Ovary (tissue), 7 donors: ENCODE measurements at regions not wholly inside any gene's neighbourhood (a gene's known extent, or its start where the extent isn't known, plus 50 kb on each side); places are given as distances from the start of the nearest gene placed in this dataset.

Experiments used
- DNase-seq, 5 donors: peaks; one replicate each; pipeline ENCODE4 v3.0.0-alpha.2; 2019 to 2020
- H3K27ac ChIP-seq, 2 donors: fragments of 200-600 bp; one replicate each; pipeline versions ENCODE4 v1.5.1 to v1.8.0; 2019 to 2022
- H3K27me3 ChIP-seq: fragments of 200-600 bp; one replicate; pipeline ENCODE4 v1.8.0; 2022
- H3K36me3 ChIP-seq: fragments of 200-600 bp; sonication (generic); one replicate; pipeline ENCODE4 v1.5.1; 2019
- H3K4me1 ChIP-seq: one replicate; pipeline ENCODE4 v1.8.1; 2013; ENCODE audit warnings: mild to moderate bottlenecking, moderate library complexity; ENCODE audit not compliant: insufficient read depth
- H3K4me3 ChIP-seq: fragments of 200-600 bp; sonication (generic); one replicate; pipeline ENCODE4 v1.5.1; 2017
- H3K9me3 ChIP-seq, 2 donors: fragments of 200-600 bp in 1 of 2; sonication (generic) in 1 of 2; one replicate each; pipeline versions ENCODE4 v1.5.1 to v1.8.1; 2013 to 2019; ENCODE audit warnings: mild to moderate bottlenecking in 1 of 2, moderate library complexity in 1 of 2
- CTCF ChIP-seq, 3 donors: fragments of 450-650 bp in 2 of 3; fragments of 200-600 bp in 1 of 3; IDR thresholded peaks; one replicate each; pipeline versions ENCODE4 v1.5.1 to v1.8.0; 2016 to 2022; ENCODE audit warnings: antibody characterized with exemption in 3 of 3, mild to moderate bottlenecking in 1 of 3
- EP300 ChIP-seq: sonication (generic); formaldehyde crosslinking; IDR thresholded peaks from one replicate; pipeline ENCODE4 v1.6.1; 2017; ENCODE audit warnings: antibody characterized with exemption
- POLR2A ChIP-seq: fragments of 450-650 bp; IDR thresholded peaks from one replicate; pipeline ENCODE4 v1.6.1; 2017; ENCODE audit warnings: antibody characterized with exemption, mild to moderate bottlenecking, moderate library complexity
- WGBS, 3 donors: extraction: QIAGEN DNeasy Blood & Tissue Kit in 1 of 3; methylation state at CpG; one replicate each; pipeline versions ENCODE4 v1.1.5 to v1.1.7; 2013 to 2017; 5-methylcytosine and 5-hydroxymethylcytosine counted together
- intact Hi-C, 4 donors: fragments of 100-400 bp; cut with DNase I; formaldehyde crosslinking; loops; one replicate each; pipeline versions ENCODE4 v1.11.0 to v1.15.1; 2022 to 2023
- donor health status: DM: no; HTN: no; CAD: no; lungs with moderate emphysema.
- donor health status: DM: no; HTN: no; CAD: no.
- donor health status: Bipolar disorder and iron deficiency.
- donor health status: DM: no; HTN: no; CAD: no.
- donor health status: DM: yes; HTN: yes; CAD: no.

- WGBS, 3 donors = 87 to 88% (median 87%) methylated on average over 6 of the region's 6 CpGs
- H3K27ac ChIP-seq = no peak overlapping the region
- DNase-seq = no peak
- H3K27me3 ChIP-seq = no peaks in the 10 kb centered on the region
- no peaks in the 10 kb centered on the region for H3K36me3 ChIP-seq
- no peaks in the 10 kb centered on the region for H3K9me3 ChIP-seq
- H3K4me3 ChIP-seq = no peak overlapping the region
- H3K4me1 ChIP-seq = no peaks in the 10 kb centered on the region
- TF ChIP-seq CTCF (IDR thresholded peaks at IDR 0.05) = no peak
- no peak for TF ChIP-seq EP300
- intact Hi-C loops = loop anchor here in 1 of 4 donors (5.0 kb wide), 1 partner anchor 77 kb away; no protein-coding TSS in a partner anchor
Measured at GRCh38 chr9:135240222-135240621, 152.8 kb downstream of the OLFM1 start.

- TF ChIP-seq EP300 = no peak
- no peak for TF ChIP-seq CTCF (IDR thresholded peaks at IDR 0.05)
- no peak for TF ChIP-seq POLR2A
- Histone ChIP-seq H3K4me3 (no peak overlapping the region), H3K36me3 (no peaks in the 10 kb centered on the region), H3K9me3 (no peaks in the 10 kb centered on the region), H3K4me1 (no peaks in the 10 kb centered on the region), H3K27me3 (no peaks in the 10 kb centered on the region), H3K27ac (no peak overlapping the region)
- 75 to 84% (median 84%) methylated on average over 11 of the region's 11 CpGs for WGBS, 3 donors
- intact Hi-C loops = loop anchor here in 1 of 4 donors (5.0 kb wide), 1 partner anchor 76 kb away; no protein-coding TSS in a partner anchor
- no peak for DNase-seq
Measured at GRCh38 chr9:135240871-135241311, 153.4 kb downstream of the OLFM1 start.

- no peaks in the 10 kb centered on the region for H3K9me3 ChIP-seq
- 73 to 76% (median 76%) methylated on average over 19 of the region's 19 CpGs for WGBS, 3 donors
- H3K4me1 ChIP-seq = no peaks in the 10 kb centered on the region
- no peak for TF ChIP-seq CTCF (IDR thresholded peaks at IDR 0.05)
- TF ChIP-seq EP300 = no peak
- TF ChIP-seq POLR2A = no peak
- no peak overlapping the region for H3K27ac ChIP-seq
- no peak for DNase-seq
- no peaks in the 10 kb centered on the region for H3K27me3 ChIP-seq
- H3K4me3 ChIP-seq = no peak overlapping the region
- H3K36me3 ChIP-seq = no peaks in the 10 kb centered on the region
- intact Hi-C loops = loop anchor here in 1 of 4 donors (5.0 kb wide), 1 partner anchor 76 kb away; no protein-coding TSS in a partner anchor
Measured at GRCh38 chr9:135241381-135242048, 154.0 kb downstream of the OLFM1 start.

- Histone ChIP-seq H3K4me3 (no peak overlapping the region), H3K27ac (no peak overlapping the region), H3K27me3 (no peaks in the 10 kb centered on the region), H3K4me1 (no peaks in the 10 kb centered on the region), H3K36me3 (no peaks in the 10 kb centered on the region), H3K9me3 (no peaks in the 10 kb centered on the region)
- intact Hi-C loops = loop anchor here in 1 of 4 donors (5.0 kb wide), 1 partner anchor 75 kb away; no protein-coding TSS in a partner anchor
- no peak for TF ChIP-seq CTCF (IDR thresholded peaks at IDR 0.05)
- no peak for TF ChIP-seq EP300
- no peak for TF ChIP-seq POLR2A
- DNase-seq = no peak
- WGBS, 3 donors = 69 to 74% (median 70%) methylated on average over 9 of the region's 9 CpGs
Measured at GRCh38 chr9:135242049-135242396, 154.6 kb downstream of the OLFM1 start.
